ENCODE measurements at regions not wholly inside any gene's neighbourhood (a gene's known extent, or its start where the extent isn't known, plus 50 kb on each side); places are given as distances from the start of the nearest gene placed in this dataset.

- intact Hi-C loops (cut with micrococcal nuclease): no loop called here
- no TSS peak for BruUV-seq (replicated peaks)
- ATAC-seq: peak; percentile 88
Observed at GRCh38 chr10:100656454-100656853, 88.9 kb upstream of the PAX2 start.

More at GRCh38 chr10:100656454-100656853, 88.9 kb upstream of the PAX2 start:
- Histone ChIP-seq H4K20me1 (ENCODE audit: insufficient read depth) (no peaks in the 10 kb centered on the region), H2AFZ (ENCODE audit: low read depth, low read length, poor library complexity, severe bottlenecking) (no peak overlapping the region), H3K4me3 (replicated peaks in 1 of 2; ENCODE audit: low read depth in 1 of 2, low read length in 2 of 2) (peak overlapping the region; percentile 28 to 30; a peak in 3 of 4 replicates), H3K27me3 (ENCODE audit: insufficient read depth, low read length) (no peaks in the 10 kb centered on the region; the same call in 1 of the 2 replicates), H3K4me2 (ENCODE audit: low read length) (peak overlapping the region; percentile 67), H3K9me3 (ENCODE audit: control insufficient read depth in 1 of 2, insufficient read depth in 1 of 2, low read depth in 1 of 2, low read length in 2 of 2) (no peaks in the 10 kb centered on the region), H3K4me1 (ENCODE audit: control insufficient read depth in 1 of 2, insufficient read depth in 2 of 2, low read length in 2 of 2) (peaks cover 6 to 26% of the 10 kb centered on the region in 2 experiments; a peak in 3 of 4 replicates), H3K79me2 (ENCODE audit: insufficient read depth, low read length) (no peaks in the 10 kb centered on the region), H3K36me3 (ENCODE audit: control insufficient read depth in 1 of 2, insufficient read depth in 2 of 2, low read length in 2 of 2) (no peaks in the 10 kb centered on the region), H3K9ac (ENCODE audit: low read length) (no peak overlapping the region), H3K27ac (ENCODE audit: low read depth, low read length) (no peak overlapping the region), H3K9me2 (ENCODE audit: insufficient read depth) (no peaks in the 10 kb centered on the region)
- RAD21 ChIA-PET (ENCODE audit: low non-redundant PET in 1 of 2, low total read pairs in 2 of 2, uncharacterized antibody in 2 of 2, unreplicated experiment in 2 of 2): no interaction called here
- TF ChIP-seq TCF7L2 (IDR thresholded peaks at IDR 0.05; ENCODE audit: borderline replicate concordance, extremely low read depth, insufficient read depth, insufficient read length) (no peak), ZNF274 (IDR thresholded peaks at IDR 0.05; ENCODE audit: low read depth, low read length) (no peak), JUND (IDR thresholded peaks at IDR 0.05) (no peak), CTCF (IDR thresholded peaks at IDR 0.05 in 2 of 3, conservative IDR thresholded peaks at IDR 0.05 in 1 of 3; ENCODE audit: borderline replicate concordance in 1 of 3, insufficient read depth in 1 of 3, low read depth in 2 of 3, low read length in 2 of 3) (0 out of 6 replicates have a peak, but pooled peaks of 1 of the 3 experiments have one; percentile 7), MAX (IDR thresholded peaks at IDR 0.05) (no peak)
- CTCF ChIA-PET: no interaction called here
- DNase-seq (ENCODE audit: low read depth, low spot score): no peak
- POLR2A ChIA-PET: no interaction called here

Data from HCT116 (cell line).